GM13977 (cell line): ENCODE measurements at regions not wholly inside any gene's neighbourhood (a gene's known extent, or its start where the extent isn't known, plus 50 kb on each side); places are given as distances from the start of the nearest gene placed in this dataset.

Experiments used
- DNase-seq: peaks from one replicate; pipeline ENCODE4 v3.0.0; 2012; ENCODE audit warnings: low spot score
- in situ Hi-C: fragments of 300-500 bp; cut with MboI; formaldehyde crosslinking; loops from one replicate; pipeline ENCODE4 v1.12.0; 2022; ENCODE audit warnings: low sequenced_read_pairs, low pct_unique_long_range_greater_than_20kb, mixed read lengths, inconsistent platforms; ENCODE audit not compliant: unreplicated experiment
- TF ChIP-seq, protein P1 (sequence below): IDR thresholded peaks from 2 replicates; pipeline ENCODE4 v1.5.1; 2012; ENCODE audit warnings: mild to moderate bottlenecking, control low read depth; ENCODE audit not compliant: insufficient read depth; ENCODE audit errors: extremely low read depth, missing control alignments

DNA sequence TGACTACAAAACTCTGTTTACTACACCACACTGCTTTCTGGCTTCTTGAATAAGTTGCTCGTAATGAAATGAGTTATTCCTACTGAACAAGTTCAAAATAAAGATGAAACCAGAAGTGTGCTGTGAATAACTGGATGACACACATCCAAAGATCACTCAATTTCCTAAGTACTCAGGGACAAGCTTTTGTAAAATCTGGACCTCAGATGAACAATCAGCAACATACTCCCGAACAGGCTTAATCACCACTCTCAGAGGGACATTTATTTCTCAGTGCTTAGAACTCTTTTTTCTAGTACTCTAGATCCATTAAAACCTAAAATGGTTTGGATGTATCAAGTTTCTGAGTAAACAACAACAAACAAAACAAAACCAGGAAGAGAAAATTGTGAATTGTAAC is 61.5 kb upstream of the EXOC1L start:
- DNase-seq, result no peak
- TF ChIP-seq, protein P1, sequence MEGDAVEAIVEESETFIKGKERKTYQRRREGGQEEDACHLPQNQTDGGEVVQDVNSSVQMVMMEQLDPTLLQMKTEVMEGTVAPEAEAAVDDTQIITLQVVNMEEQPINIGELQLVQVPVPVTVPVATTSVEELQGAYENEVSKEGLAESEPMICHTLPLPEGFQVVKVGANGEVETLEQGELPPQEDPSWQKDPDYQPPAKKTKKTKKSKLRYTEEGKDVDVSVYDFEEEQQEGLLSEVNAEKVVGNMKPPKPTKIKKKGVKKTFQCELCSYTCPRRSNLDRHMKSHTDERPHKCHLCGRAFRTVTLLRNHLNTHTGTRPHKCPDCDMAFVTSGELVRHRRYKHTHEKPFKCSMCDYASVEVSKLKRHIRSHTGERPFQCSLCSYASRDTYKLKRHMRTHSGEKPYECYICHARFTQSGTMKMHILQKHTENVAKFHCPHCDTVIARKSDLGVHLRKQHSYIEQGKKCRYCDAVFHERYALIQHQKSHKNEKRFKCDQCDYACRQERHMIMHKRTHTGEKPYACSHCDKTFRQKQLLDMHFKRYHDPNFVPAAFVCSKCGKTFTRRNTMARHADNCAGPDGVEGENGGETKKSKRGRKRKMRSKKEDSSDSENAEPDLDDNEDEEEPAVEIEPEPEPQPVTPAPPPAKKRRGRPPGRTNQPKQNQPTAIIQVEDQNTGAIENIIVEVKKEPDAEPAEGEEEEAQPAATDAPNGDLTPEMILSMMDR, result no peak
- in situ Hi-C loops, result no loop called here

DNA sequence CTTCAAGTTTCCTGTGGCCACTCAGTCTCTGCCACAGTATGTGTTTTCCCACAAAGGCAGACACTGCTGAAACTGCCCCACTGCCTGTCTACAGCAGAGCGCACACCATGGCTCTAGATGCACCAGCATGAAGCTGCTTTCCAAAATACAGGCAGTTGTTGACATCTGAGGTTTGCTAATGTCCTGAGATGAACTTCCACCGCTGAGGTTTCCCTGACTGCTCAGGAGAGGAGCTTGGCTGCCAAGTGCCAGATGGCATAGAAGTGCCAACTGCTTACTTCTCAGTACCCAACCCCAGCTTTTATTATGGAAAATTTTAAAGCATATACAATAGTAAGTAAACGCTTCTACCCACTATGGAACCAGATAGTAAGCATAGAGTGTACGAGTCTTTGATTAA is 61.0 kb upstream of the EXOC1L start:
- TF ChIP-seq, protein P1, result no peak
- DNase-seq, result no peak
- in situ Hi-C loops, result no loop called here

GRCh38 chr4:55762819-55763218 is 56.8 kb upstream of the EXOC1L start:
- in situ Hi-C loops, result no loop called here
- TF ChIP-seq, protein P1, result no peak
- no peak for DNase-seq

GRCh38 chr4:55763996-55764395 is 55.6 kb upstream of the EXOC1L start:
- no peak for DNase-seq
- in situ Hi-C loops, result no loop called here
- TF ChIP-seq, protein P1, result no peak

GRCh38 chr4:55765070-55765469 is 54.5 kb upstream of the EXOC1L start:
- DNase-seq, result no peak

GRCh38 chr4:55768291-55768690 is 51.3 kb upstream of the EXOC1L start:
- TF ChIP-seq, protein P1, result no peak
- DNase-seq, result no peak
- in situ Hi-C loops, result no loop called here

More at GRCh38 chr4:55765070-55765469, 54.5 kb upstream of the EXOC1L start:
- TF ChIP-seq, protein P1, result no peak
- in situ Hi-C loops, result no loop called here
